NCI-H524 (cell line): ENCODE measurements at regions not wholly inside any gene's neighbourhood (a gene's known extent, or its start where the extent isn't known, plus 50 kb on each side); places are given as distances from the start of the nearest gene placed in this dataset.
"Not testable (repeated sequence)": the region's sequence is repeated elsewhere in the genome, so short reads cannot be mapped to it uniquely, and the experiment has no call there.

Source experiments
- DNase-seq, 2 experiments: peaks; one replicate each; lab custom pipeline; 2025; lab: John Stamatoyannopoulos, UW

DNA sequence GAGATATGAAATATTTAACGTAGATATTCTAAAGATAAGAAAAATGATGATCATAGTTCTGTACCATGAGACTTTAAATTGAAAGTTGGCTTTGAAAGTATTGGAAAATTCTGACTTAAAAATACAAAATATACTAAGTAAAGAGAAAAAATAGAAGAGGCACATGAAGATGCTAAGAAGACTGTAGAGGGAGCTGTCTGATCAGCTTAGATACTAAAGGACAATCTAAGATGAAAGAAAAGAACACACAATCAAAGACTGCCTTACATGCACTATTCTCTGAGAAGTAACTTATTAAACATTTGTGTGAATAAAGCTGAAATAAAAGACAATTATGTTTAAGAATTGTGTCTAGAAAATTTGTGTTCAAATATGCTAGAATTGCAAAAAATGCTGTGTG lies 55.1 kb downstream of the RBMXL2 start:
- peak in 1 of 2 experiments; percentile 18 for DNase-seq

DNA sequence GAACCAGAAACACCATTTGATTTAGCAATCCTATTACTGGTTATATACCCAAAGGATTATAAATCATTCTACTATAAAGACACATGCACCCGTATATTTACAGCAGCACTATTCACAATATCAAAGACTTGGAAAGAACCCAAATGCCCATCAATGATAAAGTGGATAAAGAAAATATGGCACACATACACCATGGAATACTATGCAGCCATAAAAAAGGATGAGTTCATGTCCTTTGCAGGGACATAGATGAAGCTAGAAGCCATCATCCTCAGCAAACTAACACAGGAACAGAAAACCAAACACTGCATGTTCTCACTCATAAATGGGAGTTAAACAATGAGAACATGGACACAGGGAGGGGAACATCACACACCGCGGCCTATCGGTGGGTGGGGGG lies 61.3 kb downstream of the RBMXL2 start:
- DNase-seq: not testable (repeated sequence)

DNA sequence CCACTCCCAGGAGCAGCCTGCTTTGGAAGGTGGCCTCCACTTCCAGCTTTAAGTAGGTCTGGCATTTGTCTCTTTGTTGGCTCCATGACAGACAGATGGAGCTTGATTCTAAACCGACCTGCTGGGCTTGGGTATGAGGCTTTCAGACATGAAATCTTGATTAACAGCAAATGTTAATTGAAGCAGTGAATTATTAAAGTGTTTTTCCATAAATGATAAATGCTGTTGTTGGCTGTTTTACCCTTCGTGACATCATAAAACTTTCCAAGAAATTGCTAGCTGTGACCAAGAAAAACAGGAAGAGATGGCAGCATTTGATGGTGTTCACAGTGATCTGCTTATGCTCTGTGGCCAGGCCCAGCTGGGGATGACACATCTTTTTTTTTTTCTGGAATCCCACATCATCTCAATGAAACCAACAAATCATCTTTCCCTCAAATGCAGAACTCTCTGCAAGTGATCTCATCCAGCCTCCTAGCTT lies 66.1 kb downstream of the RBMXL2 start:
- DNase-seq: no peak

GRCh38 chr11:7160814-7161489 lies 72.2 kb downstream of the RBMXL2 start:
- DNase-seq: no peak

GRCh38 chr11:7165911-7166310 lies 77.1 kb downstream of the RBMXL2 start:
- peak in 1 of 2 experiments; percentile 56 for DNase-seq

GRCh38 chr11:7167976-7168740 lies 79.4 kb downstream of the RBMXL2 start:
- DNase-seq: no peak

- DNase-seq: no peak
These were observed 79.9 kb downstream of the RBMXL2 start for GRCh38 chr11:7168741-7168990.

GRCh38 chr11:7170431-7170830 lies 81.3 kb upstream of the SYT9 start:
- DNase-seq: no peak

DNA sequence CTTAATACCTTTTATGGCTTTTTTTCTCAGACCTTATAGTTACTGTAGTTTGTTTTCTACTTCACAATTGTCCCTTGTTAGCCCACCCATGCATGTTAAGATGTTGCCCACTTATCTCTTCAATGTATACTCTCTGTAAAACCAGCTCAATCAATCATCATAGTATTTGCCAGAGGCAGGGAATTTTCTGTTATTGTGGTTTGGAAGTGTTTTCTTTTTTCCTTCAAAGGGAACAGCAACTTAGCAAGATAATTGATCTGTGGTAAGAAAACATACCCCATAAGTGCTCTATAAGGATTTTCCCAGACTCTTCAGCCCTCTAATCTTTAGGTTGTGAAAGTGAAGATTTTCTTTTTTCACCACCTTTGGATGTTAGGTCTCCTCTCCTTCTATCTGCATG lies 76.7 kb upstream of the SYT9 start:
- DNase-seq: no peak

DNA sequence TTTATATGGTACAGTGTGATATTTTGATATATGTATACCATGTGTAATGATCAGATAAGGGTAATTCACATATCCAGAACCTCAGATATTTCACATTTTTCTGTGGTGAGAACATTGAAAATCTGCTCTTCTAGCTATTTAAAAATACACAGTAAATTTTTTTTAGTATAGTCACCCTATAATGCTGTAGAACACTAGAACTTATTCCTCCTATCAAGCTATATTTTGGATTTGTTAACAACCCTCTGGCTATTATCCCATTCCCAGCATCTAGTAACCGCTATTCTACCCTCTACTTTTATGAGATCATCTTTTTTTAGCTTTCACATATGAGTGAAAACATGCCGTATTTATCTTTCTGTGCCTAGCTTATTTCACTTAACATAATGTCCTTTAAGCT lies 65.5 kb upstream of the SYT9 start:
- no peak for DNase-seq

GRCh38 chr11:7186676-7187075 lies 65.0 kb upstream of the SYT9 start:
- no peak for DNase-seq

- not testable (repeated sequence) for DNase-seq
These were observed 58.9 kb upstream of the SYT9 start for GRCh38 chr11:7192785-7193184.

GRCh38 chr11:7196396-7197146 lies 55.1 kb upstream of the SYT9 start:
- peak; percentile 4 to 66 for DNase-seq

GRCh38 chr11:7197469-7197868 lies 54.2 kb upstream of the SYT9 start:
- DNase-seq: no peak
